ENCODE measurements at regions not wholly inside any gene's neighbourhood (a gene's known extent, or its start where the extent isn't known, plus 50 kb on each side); places are given as distances from the start of the nearest gene placed in this dataset.

GRCh38 chr4:111639876-111640275, 505.4 kb upstream of the FAM241A start:
- no peak for TF ChIP-seq POLR2A (conservative IDR thresholded peaks at IDR 0.05)
- no peak for TF ChIP-seq TAF15 (IDR thresholded peaks at IDR 0.05; ENCODE audit: low read depth, low read length)
- no peak for TF ChIP-seq ZKSCAN1 (IDR thresholded peaks at IDR 0.05; ENCODE audit: low read depth, low read length)
- TF ChIP-seq CBX3 (IDR thresholded peaks at IDR 0.05; ENCODE audit: borderline replicate concordance in 1 of 2, low read length in 2 of 2), result no peak
